Naive thymus-derived CD4-positive, alpha-beta T cell (primary cell): ENCODE measurements at regions not wholly inside any gene's neighbourhood (a gene's known extent, or its start where the extent isn't known, plus 50 kb on each side); places are given as distances from the start of the nearest gene placed in this dataset.

Experiments
- ATAC-seq: fragments of 150-1000 bp; cut with Tn5 transposase; 2 replicates; pipeline ENCODE4 v1.10.0; 2021; ENCODE audit warnings: mild to moderate bottlenecking, moderate library complexity
- CTCF ChIA-PET: fragments of 350-600 bp; sonication (Branson Sonifier 250); formaldehyde crosslinking; loops from one replicate; lab custom pipeline; 2021; ENCODE audit warnings: antibody characterized with exemption; lab: Charles Lee
- POLR2A ChIA-PET: fragments of 350-600 bp; sonication (Branson Sonifier 250); formaldehyde crosslinking; loops from one replicate; lab custom pipeline; 2021; ENCODE audit warnings: antibody characterized with exemption, inconsistent platforms; lab: Charles Lee
- DNase-seq, 9 donors: peaks; one replicate each; pipeline versions ENCODE4 v3.0.0 to v3.0.0-alpha.2; 2020 to 2022; ENCODE audit warnings: mixed read lengths in 1 of 9
- H3K27ac ChIP-seq: one replicate; pipeline ENCODE4 v1.7.0; 2013; ENCODE audit warnings: mild to moderate bottlenecking, low read depth, low read length, moderate library complexity
- H3K27me3 ChIP-seq, 2 donors: one replicate each; pipeline ENCODE4 v1.7.0; 2013; ENCODE audit warnings: low read length in 2 of 2, mild to moderate bottlenecking in 2 of 2, moderate library complexity in 2 of 2; ENCODE audit not compliant: control insufficient read depth in 2 of 2, insufficient read depth in 2 of 2
- H3K36me3 ChIP-seq, 3 experiments: 1 replicate in 2 of 3; 2 replicates in 1 of 3; pipeline ENCODE4 v1.7.0; 2013; ENCODE audit warnings: low read length in 3 of 3, mild to moderate bottlenecking in 3 of 3, moderate library complexity in 1 of 3; ENCODE audit not compliant: insufficient read depth in 3 of 3, control insufficient read depth in 2 of 3
- H3K4me1 ChIP-seq, 2 donors: one replicate each; pipeline ENCODE4 v1.7.0; 2013; ENCODE audit warnings: low read length in 2 of 2, mild to moderate bottlenecking in 2 of 2, moderate library complexity in 1 of 2; ENCODE audit not compliant: control insufficient read depth in 2 of 2, insufficient read depth in 2 of 2
- H3K4me3 ChIP-seq: 2 replicates; pipeline ENCODE4 v1.7.0; 2013; ENCODE audit warnings: mild to moderate bottlenecking, low read length
- H3K9me3 ChIP-seq, 3 experiments: 1 replicate in 2 of 3; 2 replicates in 1 of 3; pipeline ENCODE4 v1.7.0; 2013; ENCODE audit warnings: low read length in 3 of 3; ENCODE audit not compliant: control insufficient read depth in 2 of 3
- H3K27ac Mint-ChIP-seq, 9 donors: one replicate each; pipeline ENCODE4 v1.8.0; 2020 to 2022; ENCODE audit warnings: mixed read lengths in 9 of 9, mild to moderate bottlenecking in 8 of 9, moderate library complexity in 5 of 9, inconsistent platforms in 2 of 9
- H3K27me3 Mint-ChIP-seq, 5 donors: one replicate each; pipeline ENCODE4 v1.8.0; 2021 to 2022; ENCODE audit warnings: mixed read lengths in 5 of 5, mild to moderate bottlenecking in 1 of 5
- H3K36me3 Mint-ChIP-seq, 5 donors: one replicate each; pipeline ENCODE4 v1.8.0; 2020 to 2022; ENCODE audit warnings: mixed read lengths in 5 of 5, mild to moderate bottlenecking in 3 of 5, inconsistent platforms in 1 of 5
- H3K4me1 Mint-ChIP-seq, 7 donors: one replicate each; pipeline ENCODE4 v1.8.0; 2020 to 2022; ENCODE audit warnings: mixed read lengths in 7 of 7, mild to moderate bottlenecking in 3 of 7, inconsistent platforms in 1 of 7
- H3K4me3 Mint-ChIP-seq, 10 donors: one replicate each; pipeline ENCODE4 v1.8.0; 2020 to 2022; ENCODE audit warnings: mild to moderate bottlenecking in 10 of 10, mixed read lengths in 10 of 10, moderate library complexity in 6 of 10, inconsistent platforms in 2 of 10
- H3K9me3 Mint-ChIP-seq, 11 donors: one replicate each; pipeline ENCODE4 v1.8.0; 2020 to 2022; ENCODE audit warnings: mixed read lengths in 11 of 11, mild to moderate bottlenecking in 4 of 11, inconsistent platforms in 1 of 11, moderate library complexity in 1 of 11
- intact Hi-C, 2 donors: fragments of 100-400 bp; cut with micrococcal nuclease; formaldehyde crosslinking; loops; one replicate each; pipeline ENCODE4 v1.15.1; 2023

GRCh38 chr10:107692072-107692471 lies 527.6 kb upstream of the SORCS1 start:
- no peaks in the 10 kb centered on the region for H3K27me3 ChIP-seq
- POLR2A ChIA-PET, result no interaction called here
- no peaks in the 10 kb centered on the region for H3K4me1 ChIP-seq
- no peaks in the 10 kb centered on the region for H3K36me3 ChIP-seq
- peaks cover 0 to 15% (median 4%) of the 10 kb centered on the region in 11 donors for H3K9me3 Mint-ChIP-seq
- no peaks in the 10 kb centered on the region for H3K27me3 Mint-ChIP-seq
- no peaks in the 10 kb centered on the region for H3K4me1 Mint-ChIP-seq
- CTCF ChIA-PET, result no interaction called here
- ATAC-seq (no peak), DNase-seq (no peak)
- intact Hi-C loops, result no loop called here
- no peak overlapping the region for H3K4me3 Mint-ChIP-seq
- H3K27ac ChIP-seq, result no peak overlapping the region
- no peaks in the 10 kb centered on the region for H3K36me3 Mint-ChIP-seq
- H3K9me3 ChIP-seq, result no peaks in the 10 kb centered on the region
- no peak overlapping the region for H3K27ac Mint-ChIP-seq
- no peak overlapping the region for H3K4me3 ChIP-seq

GRCh38 chr10:107689323-107689722 lies 524.8 kb upstream of the SORCS1 start:
- Histone ChIP-seq H3K4me1 (no peaks in the 10 kb centered on the region), H3K36me3 (no peaks in the 10 kb centered on the region), H3K4me3 (no peak overlapping the region), H3K9me3 (no peaks in the 10 kb centered on the region), H3K27ac (no peak overlapping the region), H3K27me3 (no peaks in the 10 kb centered on the region)
- Mint-ChIP-seq H3K27me3 (no peaks in the 10 kb centered on the region), H3K9me3 (peaks cover 0 to 23% (median 3%) of the 10 kb centered on the region in 11 donors), H3K4me3 (no peak overlapping the region), H3K36me3 (no peaks in the 10 kb centered on the region), H3K27ac (no peak overlapping the region), H3K4me1 (no peaks in the 10 kb centered on the region)
- peak; percentile 48 for ATAC-seq
- intact Hi-C loops, result no loop called here
- DNase-seq, result no peak
- POLR2A ChIA-PET, result no interaction called here
- CTCF ChIA-PET, result no interaction called here

- ChIA-PET POLR2A (no interaction called here), CTCF (no interaction called here)
- no peaks in the 10 kb centered on the region for H3K4me1 ChIP-seq
- H3K36me3 ChIP-seq, result no peaks in the 10 kb centered on the region
- no peaks in the 10 kb centered on the region for H3K9me3 ChIP-seq
- H3K36me3 Mint-ChIP-seq, result no peaks in the 10 kb centered on the region
- H3K9me3 Mint-ChIP-seq, result peaks cover 0 to 28% (median 3%) of the 10 kb centered on the region in 11 donors
- no peaks in the 10 kb centered on the region for H3K4me1 Mint-ChIP-seq
- ATAC-seq, result peak; percentile 51
- intact Hi-C loops, result no loop called here
- H3K27me3 Mint-ChIP-seq, result no peaks in the 10 kb centered on the region
- no peaks in the 10 kb centered on the region for H3K27me3 ChIP-seq
- no peak overlapping the region for H3K27ac Mint-ChIP-seq
- no peak for DNase-seq
- H3K4me3 ChIP-seq, result no peak overlapping the region
- H3K4me3 Mint-ChIP-seq, result no peak overlapping the region
- no peak overlapping the region for H3K27ac ChIP-seq
Measured at GRCh38 chr10:107687701-107688100, 523.2 kb upstream of the SORCS1 start.

GRCh38 chr10:107686095-107686494 lies 521.6 kb upstream of the SORCS1 start:
- Mint-ChIP-seq H3K4me1 (no peaks in the 10 kb centered on the region), H3K27ac (no peak overlapping the region), H3K27me3 (no peaks in the 10 kb centered on the region), H3K36me3 (no peaks in the 10 kb centered on the region), H3K4me3 (no peak overlapping the region), H3K9me3 (peaks cover 0 to 21% (median 3%) of the 10 kb centered on the region in 11 donors)
- H3K4me1 ChIP-seq, result no peaks in the 10 kb centered on the region
- H3K36me3 ChIP-seq, result no peaks in the 10 kb centered on the region
- no peak overlapping the region for H3K4me3 ChIP-seq
- intact Hi-C loops, result no loop called here
- ATAC-seq, result peak; percentile 75
- no peak for DNase-seq
- POLR2A ChIA-PET, result no interaction called here
- H3K9me3 ChIP-seq, result no peaks in the 10 kb centered on the region
- no peak overlapping the region for H3K27ac ChIP-seq
- H3K27me3 ChIP-seq, result no peaks in the 10 kb centered on the region
- CTCF ChIA-PET, result no interaction called here

- H3K9me3 Mint-ChIP-seq, result peaks cover 0 to 17% (median 3%) of the 10 kb centered on the region in 11 donors
- H3K27ac Mint-ChIP-seq, result no peak overlapping the region
- no peaks in the 10 kb centered on the region for H3K36me3 Mint-ChIP-seq
- no peaks in the 10 kb centered on the region for H3K27me3 ChIP-seq
- ChIA-PET POLR2A (no interaction called here), CTCF (no interaction called here)
- H3K4me3 ChIP-seq, result no peak overlapping the region
- ATAC-seq, result no peak
- H3K9me3 ChIP-seq, result peaks cover 0 to 4% (median 0%) of the 10 kb centered on the region in 3 experiments
- intact Hi-C loops, result no loop called here
- H3K4me1 Mint-ChIP-seq, result no peaks in the 10 kb centered on the region
- no peaks in the 10 kb centered on the region for H3K36me3 ChIP-seq
- DNase-seq, result no peak
- H3K27me3 Mint-ChIP-seq, result no peaks in the 10 kb centered on the region
- no peaks in the 10 kb centered on the region for H3K4me1 ChIP-seq
- H3K27ac ChIP-seq, result no peak overlapping the region
- no peak overlapping the region for H3K4me3 Mint-ChIP-seq
Measured at GRCh38 chr10:107671960-107672359, 507.5 kb upstream of the SORCS1 start.

- Histone ChIP-seq H3K27me3 (no peaks in the 10 kb centered on the region), H3K9me3 (no peaks in the 10 kb centered on the region), H3K4me1 (no peaks in the 10 kb centered on the region), H3K27ac (no peak overlapping the region), H3K36me3 (no peaks in the 10 kb centered on the region), H3K4me3 (no peak overlapping the region)
- Mint-ChIP-seq H3K27ac (no peak overlapping the region), H3K4me3 (no peak overlapping the region), H3K27me3 (no peaks in the 10 kb centered on the region), H3K9me3 (peaks cover 0 to 27% (median 7%) of the 10 kb centered on the region in 11 donors), H3K4me1 (peaks cover 0 to 2% (median 0%) of the 10 kb centered on the region in 7 donors), H3K36me3 (peaks cover 0 to 3% (median 0%) of the 10 kb centered on the region in 5 donors)
- ATAC-seq (no peak), DNase-seq (no peak)
- ChIA-PET CTCF (no interaction called here), POLR2A (no interaction called here)
- intact Hi-C loops, result no loop called here
Measured at GRCh38 chr10:107666214-107666613, 501.7 kb upstream of the SORCS1 start.

- Mint-ChIP-seq H3K36me3 (peaks cover 0 to 3% (median 0%) of the 10 kb centered on the region in 5 donors), H3K4me3 (no peak overlapping the region), H3K27ac (no peak overlapping the region), H3K4me1 (peaks cover 0 to 2% (median 0%) of the 10 kb centered on the region in 7 donors), H3K27me3 (no peaks in the 10 kb centered on the region), H3K9me3 (peaks cover 0 to 22% (median 6%) of the 10 kb centered on the region in 11 donors)
- ATAC-seq, result no peak
- H3K4me3 ChIP-seq, result no peak overlapping the region
- ChIA-PET POLR2A (no interaction called here), CTCF (no interaction called here)
- H3K27me3 ChIP-seq, result no peaks in the 10 kb centered on the region
- DNase-seq, result no peak
- no peak overlapping the region for H3K27ac ChIP-seq
- no peaks in the 10 kb centered on the region for H3K36me3 ChIP-seq
- no peaks in the 10 kb centered on the region for H3K9me3 ChIP-seq
- no peaks in the 10 kb centered on the region for H3K4me1 ChIP-seq
- intact Hi-C loops, result no loop called here
Measured at GRCh38 chr10:107665459-107665858, 501.0 kb upstream of the SORCS1 start.
